ENCODE measurements at regions not wholly inside any gene's neighbourhood (a gene's known extent, or its start where the extent isn't known, plus 50 kb on each side); places are given as distances from the start of the nearest gene placed in this dataset.

- TF ChIP-seq CTCF (IDR thresholded peaks at IDR 0.05), result no peak
- no peak for TF ChIP-seq POLR2AphosphoS5 (IDR thresholded peaks at IDR 0.05)
Observed at GRCh38 chr5:2224689-2225088, 342.0 kb upstream of the IRX4 start.
